Skin of body (tissue), 1 donor: ENCODE measurements at regions not wholly inside any gene's neighbourhood (a gene's known extent, or its start where the extent isn't known, plus 50 kb on each side); places are given as distances from the start of the nearest gene placed in this dataset.
A peak's percentile ranks its signal among the peaks of the same experiment; 100 is the strongest.

Experiments used
- DNase-seq: peaks from one replicate; lab custom pipeline; 2025; lab: John Stamatoyannopoulos, UW

- DNase-seq, result no peak
Measured at GRCh38 chr3:99126316-99126715, 224.8 kb upstream of the DCBLD2 start.

- DNase-seq, result no peak
Measured at GRCh38 chr3:99119385-99119784, 217.9 kb upstream of the DCBLD2 start.

GRCh38 chr3:99118381-99118780 lies 216.9 kb upstream of the DCBLD2 start:
- DNase-seq, result no peak

GRCh38 chr3:99114565-99115291 lies 213.2 kb upstream of the DCBLD2 start:
- DNase-seq, result no peak

GRCh38 chr3:99111235-99111634 lies 209.7 kb upstream of the DCBLD2 start:
- no peak for DNase-seq

GRCh38 chr3:99110401-99110800 lies 208.9 kb upstream of the DCBLD2 start:
- no peak for DNase-seq

GRCh38 chr3:99108508-99108907 lies 207.0 kb upstream of the DCBLD2 start:
- peak; percentile 31 for DNase-seq

GRCh38 chr3:99094606-99095005 lies 193.1 kb upstream of the DCBLD2 start:
- no peak for DNase-seq

GRCh38 chr3:99087277-99087676 lies 185.8 kb upstream of the DCBLD2 start:
- DNase-seq, result no peak

GRCh38 chr3:99084826-99085225 lies 183.3 kb upstream of the DCBLD2 start:
- DNase-seq, result no peak

- no peak for DNase-seq
Measured at GRCh38 chr3:99084156-99084555, 182.7 kb upstream of the DCBLD2 start.

- no peak for DNase-seq
Measured at GRCh38 chr3:99071096-99071495, 169.6 kb upstream of the DCBLD2 start.

GRCh38 chr3:99069973-99070372 lies 168.5 kb upstream of the DCBLD2 start:
- no peak for DNase-seq

- no peak for DNase-seq
Measured at GRCh38 chr3:99066863-99067262, 165.4 kb upstream of the DCBLD2 start.

GRCh38 chr3:99049164-99049563 lies 147.7 kb upstream of the DCBLD2 start:
- no peak for DNase-seq

- no peak for DNase-seq
Measured at GRCh38 chr3:99041747-99042146, 140.3 kb upstream of the DCBLD2 start.

- no peak for DNase-seq
Measured at GRCh38 chr3:99031778-99032177, 130.3 kb upstream of the DCBLD2 start.

- peak; percentile 17 for DNase-seq
Measured at GRCh38 chr3:99023590-99024192, 122.2 kb upstream of the DCBLD2 start.

GRCh38 chr3:99021466-99021865 lies 120.0 kb upstream of the DCBLD2 start:
- no peak for DNase-seq

GRCh38 chr3:99016452-99016851 lies 115.0 kb upstream of the DCBLD2 start:
- DNase-seq, result no peak

- no peak for DNase-seq
Measured at GRCh38 chr3:99013777-99014315, 112.4 kb upstream of the DCBLD2 start.

GRCh38 chr3:99013077-99013476 lies 111.6 kb upstream of the DCBLD2 start:
- DNase-seq, result no peak

- no peak for DNase-seq
Measured at GRCh38 chr3:99012051-99012450, 110.6 kb upstream of the DCBLD2 start.
